Ecto neural progenitor cell (in vitro differentiated cells): ENCODE measurements at regions not wholly inside any gene's neighbourhood (a gene's known extent, or its start where the extent isn't known, plus 50 kb on each side); places are given as distances from the start of the nearest gene placed in this dataset.

Experiments
- DNase-seq: peaks from one replicate; pipeline ENCODE4 v3.0.0-alpha.2; 2018; ENCODE audit warnings: low spot score

- no peak for DNase-seq
These were observed 128.4 kb downstream of the SNX18 start for GRCh38 chr5:54645882-54646355.

GRCh38 chr5:54644226-54644625 is 126.7 kb downstream of the SNX18 start:
- no peak for DNase-seq

GRCh38 chr5:54643685-54644106 is 126.1 kb downstream of the SNX18 start:
- no peak for DNase-seq

GRCh38 chr5:54639621-54640020 is 122.1 kb downstream of the SNX18 start:
- DNase-seq: no peak

GRCh38 chr5:54638106-54638505 is 120.5 kb downstream of the SNX18 start:
- DNase-seq: no peak

- DNase-seq: no peak
These were observed 120.1 kb downstream of the SNX18 start for GRCh38 chr5:54637654-54638053.

- DNase-seq: no peak
These were observed 116.5 kb downstream of the SNX18 start for GRCh38 chr5:54634089-54634488.

- no peak for DNase-seq
These were observed 114.7 kb downstream of the SNX18 start for GRCh38 chr5:54632131-54632701.

- DNase-seq: no peak
These were observed 113.3 kb downstream of the SNX18 start for GRCh38 chr5:54630738-54631359.

GRCh38 chr5:54629115-54629514 is 111.6 kb downstream of the SNX18 start:
- DNase-seq: no peak

- DNase-seq: no peak
These were observed 110.5 kb downstream of the SNX18 start for GRCh38 chr5:54628050-54628449.

GRCh38 chr5:54626407-54626806 is 108.8 kb downstream of the SNX18 start:
- no peak for DNase-seq

- DNase-seq: no peak
These were observed 107.4 kb downstream of the SNX18 start for GRCh38 chr5:54624805-54625568.

GRCh38 chr5:54621709-54622108 is 104.2 kb downstream of the SNX18 start:
- no peak for DNase-seq

GRCh38 chr5:54621048-54621447 is 103.5 kb downstream of the SNX18 start:
- no peak for DNase-seq

GRCh38 chr5:54620141-54620933 is 102.8 kb downstream of the SNX18 start:
- no peak for DNase-seq

GRCh38 chr5:54619731-54620130 is 102.2 kb downstream of the SNX18 start:
- DNase-seq: no peak

- no peak for DNase-seq
These were observed 99.1 kb downstream of the SNX18 start for GRCh38 chr5:54616518-54617220.

GRCh38 chr5:54616031-54616430 is 98.5 kb downstream of the SNX18 start:
- no peak for DNase-seq

GRCh38 chr5:54615381-54615780 is 97.8 kb downstream of the SNX18 start:
- DNase-seq: no peak

- no peak for DNase-seq
These were observed 95.2 kb downstream of the SNX18 start for GRCh38 chr5:54612711-54613110.
